ENCODE measurements at regions not wholly inside any gene's neighbourhood (a gene's known extent, or its start where the extent isn't known, plus 50 kb on each side); places are given as distances from the start of the nearest gene placed in this dataset.

DNA sequence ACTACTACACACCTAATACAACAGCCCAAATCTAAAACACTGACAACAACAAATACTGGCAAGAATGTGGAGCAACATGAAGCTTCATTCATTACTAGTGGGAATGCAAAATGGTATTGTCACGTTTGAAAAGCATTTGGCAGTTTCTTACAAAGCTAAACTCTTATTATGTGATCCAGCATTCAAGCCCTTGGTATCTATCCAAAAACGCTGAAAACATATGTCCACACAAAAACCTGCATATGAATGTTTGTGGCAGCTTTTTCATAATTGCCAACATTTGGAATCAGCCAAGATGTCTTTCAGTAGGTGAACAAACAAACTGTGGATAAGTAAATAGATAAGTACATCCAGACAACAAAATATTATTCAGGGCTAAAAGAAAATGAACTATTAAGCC lies 501.1 kb upstream of the KIF2B start:
- no peak for DNase-seq
- H3K36me3 ChIP-seq: no peaks in the 10 kb centered on the region
- H3K27ac ChIP-seq: no peak overlapping the region
- WGBS, 5 donors: 72 to 82% (median 75%) methylated on average over 2 of the region's 2 CpGs
- TF ChIP-seq EP300 (IDR thresholded peaks at IDR 0.05) (no peak), CTCF (IDR thresholded peaks at IDR 0.05) (no peak), POLR2A (IDR thresholded peaks at IDR 0.05) (no peak), POLR2AphosphoS5 (IDR thresholded peaks at IDR 0.05) (no peak)
- no peak overlapping the region for H3K4me3 ChIP-seq
- H3K4me1 ChIP-seq: no peaks in the 10 kb centered on the region
- no peaks in the 10 kb centered on the region for H3K9me3 ChIP-seq
- intact Hi-C loops (cut with DNase I; ENCODE audit: low total_unique reads): no loop called here
- H3K27me3 ChIP-seq: no peaks in the 10 kb centered on the region

- 77 to 90% (median 88%) methylated on average over 3 of the region's 3 CpGs for WGBS, 5 donors
- Histone ChIP-seq H3K36me3 (no peaks in the 10 kb centered on the region), H3K9me3 (peaks cover 0 to 5% (median 0%) of the 10 kb centered on the region in 4 donors), H3K27me3 (no peaks in the 10 kb centered on the region), H3K4me1 (no peaks in the 10 kb centered on the region), H3K27ac (no peak overlapping the region), H3K4me3 (no peak overlapping the region)
- intact Hi-C loops (cut with DNase I; ENCODE audit: low total_unique reads): no loop called here
- DNase-seq: no peak
- TF ChIP-seq CTCF (IDR thresholded peaks at IDR 0.05): no peak
- TF ChIP-seq POLR2AphosphoS5 (IDR thresholded peaks at IDR 0.05): no peak
- TF ChIP-seq EP300 (IDR thresholded peaks at IDR 0.05): no peak
- no peak for TF ChIP-seq POLR2A (IDR thresholded peaks at IDR 0.05)
Observed at GRCh38 chr17:53319947-53320346, 502.8 kb upstream of the KIF2B start.

DNA sequence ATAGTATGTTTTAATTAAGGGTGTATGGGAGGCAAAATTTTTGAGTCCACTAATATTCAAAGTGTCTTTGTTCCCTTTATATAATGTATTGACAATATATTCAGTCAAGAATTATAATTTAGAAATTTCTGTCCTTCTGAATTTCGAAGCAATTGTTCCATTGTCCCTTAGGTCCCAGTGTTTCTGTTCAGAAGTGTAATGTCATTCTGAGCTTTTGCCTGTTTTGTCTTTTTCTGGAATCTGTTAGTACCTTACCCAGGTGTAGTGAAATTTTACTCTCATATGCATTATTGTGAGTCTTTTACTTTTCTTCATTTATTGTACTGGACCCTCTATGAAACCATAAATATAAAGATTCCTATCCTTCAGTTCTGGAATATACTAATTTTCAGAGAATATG lies 505.7 kb upstream of the KIF2B start:
- 71 to 79% (median 77%) methylated on average over 1 of the region's 1 CpG for WGBS, 5 donors

DNA sequence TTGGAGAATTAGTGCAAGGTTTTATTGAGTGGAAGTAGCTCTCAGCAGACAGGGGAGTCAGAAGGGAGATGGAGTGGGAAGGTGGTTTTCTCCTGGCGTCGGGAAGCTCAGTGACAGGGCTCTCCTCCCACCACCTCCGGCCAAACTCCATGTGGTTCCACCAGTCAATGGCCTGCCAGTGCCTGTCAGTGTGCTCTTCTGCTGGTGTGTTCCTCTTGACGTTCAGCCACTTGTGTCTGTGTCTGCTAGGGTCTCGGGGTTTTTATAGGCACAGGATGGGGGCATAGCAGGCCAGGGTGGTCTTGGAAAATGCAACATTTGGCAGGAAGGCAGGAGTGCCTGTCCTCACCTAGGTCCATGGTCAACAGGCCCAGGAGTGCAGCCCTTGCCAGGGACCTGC lies 506.7 kb upstream of the KIF2B start:
- no peak for DNase-seq
- intact Hi-C loops (cut with DNase I; ENCODE audit: low total_unique reads): no loop called here
- H3K27me3 ChIP-seq: no peaks in the 10 kb centered on the region
- no peak overlapping the region for H3K27ac ChIP-seq
- TF ChIP-seq CTCF (IDR thresholded peaks at IDR 0.05) (no peak), POLR2A (IDR thresholded peaks at IDR 0.05) (no peak), EP300 (IDR thresholded peaks at IDR 0.05) (no peak), POLR2AphosphoS5 (IDR thresholded peaks at IDR 0.05) (no peak)
- H3K4me3 ChIP-seq: no peak overlapping the region
- peaks cover 0 to 5% (median 0%) of the 10 kb centered on the region in 4 donors for H3K9me3 ChIP-seq
- 80 to 90% (median 82%) methylated on average over 2 to 5 of the region's 5 CpGs for WGBS, 5 donors
- no peaks in the 10 kb centered on the region for H3K36me3 ChIP-seq
- H3K4me1 ChIP-seq: no peaks in the 10 kb centered on the region

More for the DNA sequence above, 505.7 kb upstream of the KIF2B start:
- Histone ChIP-seq H3K4me3 (no peak overlapping the region), H3K27ac (no peak overlapping the region), H3K4me1 (no peaks in the 10 kb centered on the region), H3K36me3 (no peaks in the 10 kb centered on the region), H3K9me3 (peaks cover 0 to 5% (median 0%) of the 10 kb centered on the region in 4 donors), H3K27me3 (no peaks in the 10 kb centered on the region)
- intact Hi-C loops (cut with DNase I; ENCODE audit: low total_unique reads): no loop called here
- DNase-seq: no peak
- no peak for TF ChIP-seq EP300 (IDR thresholded peaks at IDR 0.05)
- no peak for TF ChIP-seq POLR2AphosphoS5 (IDR thresholded peaks at IDR 0.05)
- TF ChIP-seq CTCF (IDR thresholded peaks at IDR 0.05): no peak
- TF ChIP-seq POLR2A (IDR thresholded peaks at IDR 0.05): no peak

All from stomach (tissue), 8 donors.